HG02759 (cell line): ENCODE measurements at regions not wholly inside any gene's neighbourhood (a gene's known extent, or its start where the extent isn't known, plus 50 kb on each side); places are given as distances from the start of the nearest gene placed in this dataset.

ENCODE experiments used
- ATAC-seq: cut with Tn5 transposase; IDR thresholded peaks from one replicate; pipeline ENCODE4 v1.9.1; 2021; ENCODE audit warnings: mild to moderate bottlenecking, moderate library complexity; ENCODE audit not compliant: unreplicated experiment

- no peak for ATAC-seq
These were observed 744.5 kb upstream of the LINC00305 start for GRCh38 chr18:64893349-64893748.

GRCh38 chr18:64888956-64889355 is 740.1 kb upstream of the LINC00305 start:
- ATAC-seq, result no peak

GRCh38 chr18:64886995-64887394 is 738.1 kb upstream of the LINC00305 start:
- no peak for ATAC-seq

- no peak for ATAC-seq
These were observed 734.0 kb upstream of the LINC00305 start for GRCh38 chr18:64882896-64883295.

- no peak for ATAC-seq
These were observed 727.9 kb upstream of the LINC00305 start for GRCh38 chr18:64876833-64877232.

GRCh38 chr18:64872710-64873458 is 724.0 kb upstream of the LINC00305 start:
- ATAC-seq, result no peak

- no peak for ATAC-seq
These were observed 705.2 kb upstream of the LINC00305 start for GRCh38 chr18:64854112-64854511.

GRCh38 chr18:64852281-64852680 is 703.4 kb upstream of the LINC00305 start:
- ATAC-seq, result no peak

- ATAC-seq, result no peak
These were observed 702.8 kb upstream of the LINC00305 start for GRCh38 chr18:64851726-64852125.

- ATAC-seq, result no peak
These were observed 701.9 kb upstream of the LINC00305 start for GRCh38 chr18:64850791-64851190.

- no peak for ATAC-seq
These were observed 692.2 kb upstream of the LINC00305 start for GRCh38 chr18:64840911-64841701.

GRCh38 chr18:64810354-64810753 is 661.5 kb upstream of the LINC00305 start:
- ATAC-seq, result no peak

GRCh38 chr18:64809801-64810200 is 660.9 kb upstream of the LINC00305 start:
- ATAC-seq, result no peak

GRCh38 chr18:64807560-64807959 is 658.7 kb upstream of the LINC00305 start:
- ATAC-seq, result no peak

GRCh38 chr18:64806691-64807090 is 657.8 kb upstream of the LINC00305 start:
- no peak for ATAC-seq

- no peak for ATAC-seq
These were observed 657.3 kb upstream of the LINC00305 start for GRCh38 chr18:64806232-64806631.

GRCh38 chr18:64803471-64803870 is 654.6 kb upstream of the LINC00305 start:
- no peak for ATAC-seq

GRCh38 chr18:64800151-64800550 is 651.3 kb upstream of the LINC00305 start:
- ATAC-seq, result no peak

- ATAC-seq, result no peak
These were observed 650.5 kb upstream of the LINC00305 start for GRCh38 chr18:64799376-64799775.

GRCh38 chr18:64791236-64791635 is 642.3 kb upstream of the LINC00305 start:
- no peak for ATAC-seq

GRCh38 chr18:64785686-64786085 is 636.8 kb upstream of the LINC00305 start:
- ATAC-seq, result no peak

GRCh38 chr18:64777556-64777955 is 628.7 kb upstream of the LINC00305 start:
- ATAC-seq, result no peak
